ENCODE measurements at regions not wholly inside any gene's neighbourhood (a gene's known extent, or its start where the extent isn't known, plus 50 kb on each side); places are given as distances from the start of the nearest gene placed in this dataset.
"Not testable (repeated sequence)": the region's sequence is repeated elsewhere in the genome, so short reads cannot be mapped to it uniquely, and the experiment has no call there.

DNA sequence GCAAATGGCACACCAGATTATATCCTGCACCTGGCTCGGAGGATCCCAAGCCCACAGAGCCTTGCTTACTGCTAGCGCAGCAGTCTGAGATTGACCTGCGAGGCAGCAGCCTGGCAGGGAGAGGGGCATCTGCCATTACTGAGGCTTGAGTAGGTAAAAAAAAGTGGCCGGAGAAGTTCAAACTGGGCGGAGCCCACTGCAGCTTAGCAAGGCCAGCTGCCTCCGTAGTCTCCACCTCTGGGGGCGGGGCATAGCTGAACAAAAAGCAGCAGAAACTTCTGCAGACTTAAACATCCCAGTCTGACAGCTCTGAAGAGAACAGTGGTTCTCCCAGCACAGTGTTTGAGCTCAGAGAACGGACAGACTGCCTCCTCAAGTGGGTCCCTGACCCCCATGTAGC is 85.4 kb upstream of the TMEM170B start:
- DNase-seq (ENCODE audit: low read depth), result not testable (repeated sequence)

DNA sequence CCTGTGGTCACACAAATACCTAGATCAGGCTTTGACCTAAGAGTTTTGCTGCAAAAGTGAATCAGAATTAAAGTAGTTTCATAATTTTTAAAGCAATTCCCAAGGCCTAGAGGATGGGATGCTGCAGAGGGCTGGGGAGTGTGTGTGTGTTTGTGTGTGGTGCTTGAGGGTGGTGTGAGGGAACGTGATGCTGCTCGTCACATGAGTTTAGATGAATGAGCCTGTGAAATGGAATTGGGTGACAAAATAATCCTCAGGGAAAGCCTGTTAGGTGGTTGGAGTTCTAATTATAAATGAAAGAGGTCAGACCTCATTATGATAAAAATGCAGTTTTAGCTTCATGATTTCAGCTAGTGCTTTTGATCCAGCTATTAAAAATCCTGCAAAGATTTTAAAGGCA is 87.5 kb upstream of the TMEM170B start:
- no peak for DNase-seq (ENCODE audit: low read depth)

DNA sequence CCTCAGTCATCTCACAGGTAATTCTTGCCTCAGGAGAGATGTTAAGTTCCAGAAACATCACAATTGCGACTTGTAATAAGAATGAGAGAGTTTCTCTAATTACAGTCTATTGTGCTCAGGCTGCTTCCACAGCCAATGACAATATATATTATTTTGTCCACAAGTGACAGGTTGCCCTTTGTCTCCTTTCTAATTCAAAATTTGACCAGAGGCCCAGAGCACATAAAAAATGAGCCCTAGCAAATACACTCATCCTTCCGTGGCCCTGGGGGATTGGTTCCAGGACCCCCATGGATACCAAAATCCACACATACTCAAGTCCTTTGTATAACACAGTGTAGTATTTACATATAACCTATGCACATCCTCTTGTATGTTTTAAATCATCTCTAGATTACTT is 88.1 kb upstream of the TMEM170B start:
- DNase-seq (ENCODE audit: low read depth), result no peak

DNA sequence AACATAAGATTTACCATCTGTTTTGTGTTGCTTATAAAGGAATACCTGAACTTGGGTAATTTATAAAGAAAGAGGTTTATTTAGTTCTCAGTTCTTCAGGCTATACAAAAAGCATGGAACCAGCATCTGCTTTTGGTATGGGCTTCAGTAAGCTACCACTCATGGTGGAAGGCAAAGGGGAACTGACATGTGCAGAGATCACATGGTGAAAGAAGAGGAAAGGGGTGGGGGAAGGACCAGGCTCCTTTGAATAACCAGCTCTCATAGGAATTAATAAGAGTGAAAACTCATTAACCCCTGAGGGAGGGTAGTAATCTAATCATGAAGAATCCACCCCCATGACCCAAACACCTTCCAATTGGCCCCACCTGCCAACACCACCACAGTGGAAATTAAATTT is 89.5 kb upstream of the TMEM170B start:
- DNase-seq (ENCODE audit: low read depth), result no peak

DNA sequence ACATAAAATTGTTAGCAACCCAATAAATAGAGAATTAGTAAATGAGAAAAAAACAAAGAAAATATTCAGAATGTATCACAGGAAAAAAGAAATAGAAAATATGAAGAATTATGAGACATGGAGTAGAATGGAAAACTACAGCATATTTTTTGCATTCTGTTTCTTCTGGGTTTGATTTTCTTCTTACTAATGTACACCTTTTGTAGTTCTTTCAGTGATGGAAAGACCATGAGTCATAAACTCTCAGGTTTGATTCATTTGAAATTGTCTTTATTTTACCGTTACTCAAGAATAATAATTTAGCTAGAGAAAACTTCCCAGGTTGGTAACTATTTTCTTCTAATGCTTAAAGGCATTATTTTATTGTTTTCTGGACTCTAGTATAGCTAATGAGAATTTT is 90.3 kb upstream of the TMEM170B start:
- no peak for DNase-seq (ENCODE audit: low read depth)

DNA sequence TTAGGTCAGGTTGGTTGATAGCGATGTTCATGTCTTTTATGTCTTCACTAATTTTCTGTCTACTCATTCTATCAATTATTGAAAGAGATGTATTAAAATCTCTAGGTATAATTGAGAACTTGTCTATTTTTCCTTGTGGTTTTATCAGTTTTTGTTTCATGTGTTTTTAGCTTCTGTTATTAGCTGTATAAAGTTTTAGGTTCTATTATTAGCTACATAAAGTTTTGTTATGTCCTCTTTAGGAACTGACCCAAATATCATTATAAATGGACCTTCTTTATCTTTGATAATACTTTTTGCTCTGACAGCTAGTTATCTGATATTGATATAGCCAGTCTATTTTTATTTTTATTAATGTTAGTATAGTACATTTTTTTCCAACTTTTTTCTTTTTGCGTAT is 92.4 kb upstream of the TMEM170B start:
- DNase-seq (ENCODE audit: low read depth), result no peak

DNA sequence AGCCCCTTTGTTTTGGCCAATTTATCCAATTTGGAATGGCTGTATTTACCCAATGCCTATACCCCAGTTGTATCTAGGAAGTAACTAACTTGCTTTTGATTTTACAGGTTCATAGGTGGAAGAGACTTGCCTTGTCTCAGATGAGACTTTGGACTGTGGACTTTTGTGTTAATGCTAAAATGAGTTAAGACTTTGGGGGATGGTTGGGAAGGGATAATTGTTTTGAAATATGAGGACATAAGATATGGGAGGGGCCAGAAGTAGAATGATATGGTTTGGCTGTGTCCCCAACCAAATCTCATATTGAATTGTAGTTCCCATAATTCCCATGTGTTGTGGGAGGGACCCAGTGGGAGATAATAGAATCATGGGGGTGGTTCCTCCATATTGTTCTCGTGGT is 94.4 kb upstream of the TMEM170B start:
- DNase-seq (ENCODE audit: low read depth), result not testable (repeated sequence)

DNA sequence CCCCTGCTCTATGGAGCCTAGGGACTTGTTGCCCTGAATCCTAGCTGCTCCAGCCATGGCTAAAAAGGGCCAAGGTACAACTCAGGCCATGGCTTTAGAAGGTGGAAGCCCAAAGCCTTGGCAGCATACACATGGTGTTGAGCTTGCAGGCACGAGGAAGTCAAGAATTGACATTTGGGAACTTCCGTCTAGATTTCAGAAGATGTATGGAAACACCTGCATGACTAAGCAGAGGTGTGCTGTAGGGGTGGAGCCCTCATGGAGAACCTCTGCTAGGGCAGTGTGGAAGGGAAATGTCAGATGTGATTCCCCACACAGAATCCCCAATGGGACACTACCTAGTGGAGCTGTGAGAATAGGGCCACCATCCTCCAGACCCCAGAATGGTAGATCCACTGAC is 95.1 kb upstream of the TMEM170B start:
- DNase-seq (ENCODE audit: low read depth), result no peak

DNA sequence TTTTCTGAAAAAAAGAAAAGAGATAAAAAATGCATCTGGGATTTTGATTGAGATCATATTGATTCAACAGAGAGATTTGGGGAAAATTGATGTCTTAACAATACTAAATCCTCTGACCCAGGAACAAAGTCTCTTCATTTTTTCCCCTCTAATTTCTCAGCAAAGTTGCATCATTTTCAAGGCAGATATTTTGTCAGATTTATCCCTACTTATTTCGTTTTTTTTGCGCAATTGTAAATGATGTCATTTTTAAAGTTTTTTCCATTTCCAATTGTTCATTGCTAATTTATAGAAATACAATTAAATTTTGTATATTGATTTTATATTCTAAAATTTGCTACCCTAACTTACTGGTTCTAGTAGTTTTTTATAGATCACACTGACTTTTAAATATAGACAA is 97.7 kb upstream of the TMEM170B start:
- DNase-seq (ENCODE audit: low read depth), result no peak

DNA sequence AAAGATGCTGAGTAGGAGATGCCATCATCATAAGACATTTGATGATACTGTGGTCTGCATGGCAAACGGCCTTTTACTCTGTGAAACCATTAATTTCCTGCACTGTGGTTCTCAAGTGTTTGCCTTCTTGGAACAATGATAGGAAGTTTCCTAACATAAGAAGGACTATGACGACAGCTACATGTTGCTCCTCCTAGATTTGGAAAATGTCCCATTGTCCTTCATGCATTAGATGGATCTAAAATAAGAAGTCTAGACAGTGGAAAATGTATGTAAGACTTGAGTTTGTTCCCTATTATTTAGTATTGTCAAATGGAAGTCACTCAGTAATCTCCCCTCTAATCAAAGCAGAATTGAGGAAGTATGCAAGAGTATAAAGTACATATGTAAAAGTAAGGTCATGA is 98.5 kb upstream of the TMEM170B start:
- no peak for DNase-seq (ENCODE audit: low read depth)

DNA sequence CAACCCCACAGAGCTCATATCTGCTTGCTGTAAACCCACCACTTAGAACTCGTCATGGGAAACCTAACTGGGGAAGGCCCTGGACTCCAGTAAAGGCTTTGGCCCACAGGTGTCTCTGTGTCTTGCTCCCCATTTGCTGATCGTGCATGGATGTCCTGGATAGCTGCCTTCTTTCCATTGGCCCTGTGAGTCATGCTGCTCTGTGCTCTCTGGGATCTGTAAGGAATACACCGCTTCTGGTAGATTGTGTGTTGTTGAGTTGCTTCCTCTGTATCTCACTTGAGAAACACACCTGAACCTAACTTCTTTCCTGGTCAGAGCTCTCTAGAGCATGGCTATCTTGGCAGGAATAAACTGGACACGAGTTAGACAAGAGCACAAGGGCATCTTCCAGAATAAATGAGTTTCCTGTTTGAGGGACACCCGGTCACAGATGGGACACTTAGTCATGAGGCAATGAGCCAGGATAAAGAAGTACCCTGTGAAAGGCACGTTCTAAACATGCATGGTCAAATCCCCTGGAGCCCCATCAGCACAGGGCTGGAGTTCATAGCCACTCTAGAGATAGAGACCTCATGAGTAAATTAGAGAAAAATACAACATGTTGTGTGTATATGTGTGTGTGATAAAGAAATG is 99.6 kb upstream of the TMEM170B start:
- peak; percentile 32 for DNase-seq (ENCODE audit: low read depth)

DNA sequence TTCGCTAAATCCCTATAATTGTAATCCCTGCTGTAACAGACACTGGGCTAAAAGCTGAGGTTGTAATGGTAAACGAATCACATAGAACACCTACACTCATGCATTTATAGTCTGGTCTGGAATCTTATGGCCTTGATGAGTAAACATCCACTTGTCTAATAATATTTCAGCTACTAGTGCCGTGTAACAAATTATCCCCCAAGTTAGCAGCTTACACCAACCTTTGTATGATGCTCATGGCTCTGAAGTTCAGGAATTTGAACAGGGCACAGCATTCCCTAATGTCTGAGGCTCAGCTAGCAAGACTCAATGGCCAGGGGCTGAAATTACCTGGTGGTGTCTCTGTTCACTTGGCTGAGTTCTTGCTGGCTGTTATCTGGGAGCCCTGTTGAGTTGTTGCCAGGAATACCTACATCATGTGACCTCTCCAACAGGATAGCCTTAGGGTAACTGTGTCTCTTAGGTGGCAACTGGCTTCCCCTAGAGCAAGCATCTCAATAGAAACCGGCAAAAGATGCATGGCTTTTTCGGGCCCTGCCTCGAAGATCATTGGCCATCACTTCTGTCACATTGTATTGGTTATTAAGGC is 100.9 kb upstream of the TMEM170B start:
- DNase-seq (ENCODE audit: low read depth), result no peak

DNA sequence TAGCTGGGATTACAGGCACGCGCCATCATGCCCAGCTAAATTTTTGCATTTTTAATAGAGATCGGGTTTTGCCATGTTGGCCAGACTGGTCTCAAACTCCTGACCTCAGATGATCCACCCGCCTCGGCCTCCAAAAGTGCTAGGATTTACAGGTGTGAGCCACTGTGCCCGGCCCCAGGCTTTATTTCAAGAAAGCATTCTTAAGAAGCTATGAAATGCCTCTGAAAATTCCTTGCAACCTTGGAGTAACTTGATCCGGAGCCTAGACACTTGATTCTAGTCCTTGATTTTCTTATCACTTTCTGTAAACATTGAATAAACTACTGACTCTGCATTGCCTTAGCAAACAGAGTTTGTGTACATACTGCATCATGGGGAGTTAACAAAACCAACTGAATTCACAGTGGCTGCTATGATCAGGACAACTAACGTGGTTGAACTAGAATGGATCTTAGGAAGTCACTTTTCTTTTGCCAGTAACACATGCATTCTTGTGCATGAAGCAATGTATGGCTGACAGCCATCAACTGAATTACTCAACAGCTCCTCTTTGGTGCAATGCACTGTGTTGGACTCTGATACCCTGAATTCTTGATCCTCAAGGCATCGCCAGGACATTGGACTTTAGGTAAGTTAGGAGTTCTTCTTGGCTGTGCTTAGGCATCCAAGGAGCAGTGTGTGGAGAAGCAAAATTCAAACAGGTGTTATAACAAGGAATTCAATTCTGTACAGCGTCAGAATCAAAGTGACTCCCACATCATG is 102.8 kb upstream of the TMEM170B start:
- no peak for DNase-seq (ENCODE audit: low read depth)

DNA sequence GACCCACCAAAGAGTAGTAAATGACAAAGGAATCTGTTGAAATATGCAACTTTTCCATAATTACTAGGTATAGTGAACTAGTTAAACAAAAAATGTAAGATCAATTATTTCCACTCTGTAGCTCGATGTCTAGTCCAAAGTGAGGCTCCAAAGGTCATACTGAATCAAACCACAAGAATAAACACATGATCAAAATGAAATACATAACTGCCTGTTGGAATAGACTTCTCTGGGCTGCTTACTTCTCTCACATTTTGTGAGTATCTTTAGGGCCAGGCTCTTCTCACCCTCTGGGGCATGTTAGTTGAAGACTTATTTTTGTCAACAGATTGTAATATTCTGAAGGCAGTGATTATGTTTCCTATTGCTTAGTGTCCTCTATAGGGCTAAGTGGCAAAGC is 103.7 kb upstream of the TMEM170B start:
- no peak for DNase-seq (ENCODE audit: low read depth)

DNA sequence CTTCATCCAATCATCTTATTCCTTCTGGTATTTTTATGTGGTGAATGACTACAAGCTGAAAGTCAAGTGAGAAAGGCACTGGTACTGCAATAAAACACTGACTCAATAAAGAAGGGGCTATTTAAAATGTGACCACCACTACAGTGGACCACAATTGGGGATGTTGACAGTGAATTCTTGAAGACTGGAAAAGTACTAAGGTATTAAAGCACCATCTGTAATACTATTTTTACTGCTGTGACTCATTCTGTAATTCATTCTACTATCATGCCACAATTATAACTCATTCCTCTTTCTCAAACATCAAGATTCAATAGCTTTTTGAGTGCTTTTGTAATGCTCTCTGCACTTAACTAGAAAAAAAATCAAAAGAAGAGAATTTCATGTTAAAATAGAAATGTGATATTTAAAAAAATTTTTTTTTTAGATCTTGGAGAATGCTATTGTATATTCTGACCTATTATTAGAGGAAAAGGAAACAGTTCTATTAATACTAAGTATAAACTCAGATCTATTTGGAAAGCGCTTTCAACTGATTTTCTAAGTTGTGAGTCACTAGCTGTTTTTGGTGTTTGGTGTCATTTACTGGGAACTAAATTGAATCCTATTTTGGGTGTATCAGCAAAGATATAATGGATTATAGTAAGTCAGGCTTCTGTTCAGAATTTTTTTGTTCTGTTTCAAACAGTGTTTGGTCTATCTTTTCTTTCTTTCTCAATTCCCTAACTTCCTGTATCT is 104.7 kb upstream of the TMEM170B start:
- DNase-seq (ENCODE audit: low read depth), result peak; percentile 85

DNA sequence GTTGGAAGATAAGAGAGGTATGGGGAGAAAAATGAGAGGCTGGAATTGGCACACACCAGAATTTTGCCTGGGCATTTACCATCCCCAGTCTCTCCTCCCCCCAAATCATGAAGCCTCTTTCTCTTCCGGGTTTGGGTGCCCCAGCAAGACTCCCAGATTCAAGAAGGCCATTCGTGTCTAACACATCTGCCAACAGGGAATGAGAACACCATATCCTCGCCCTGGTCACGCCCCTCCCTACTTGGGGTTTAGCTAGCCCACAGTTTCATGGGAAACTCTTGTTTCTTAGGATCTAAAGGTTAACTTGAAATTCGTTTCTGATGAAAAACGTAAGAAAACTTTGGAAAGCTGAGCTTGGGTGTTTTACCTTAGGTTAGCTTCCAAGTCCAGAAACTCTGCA is 105.5 kb upstream of the TMEM170B start:
- DNase-seq (ENCODE audit: low read depth), result no peak

DNA sequence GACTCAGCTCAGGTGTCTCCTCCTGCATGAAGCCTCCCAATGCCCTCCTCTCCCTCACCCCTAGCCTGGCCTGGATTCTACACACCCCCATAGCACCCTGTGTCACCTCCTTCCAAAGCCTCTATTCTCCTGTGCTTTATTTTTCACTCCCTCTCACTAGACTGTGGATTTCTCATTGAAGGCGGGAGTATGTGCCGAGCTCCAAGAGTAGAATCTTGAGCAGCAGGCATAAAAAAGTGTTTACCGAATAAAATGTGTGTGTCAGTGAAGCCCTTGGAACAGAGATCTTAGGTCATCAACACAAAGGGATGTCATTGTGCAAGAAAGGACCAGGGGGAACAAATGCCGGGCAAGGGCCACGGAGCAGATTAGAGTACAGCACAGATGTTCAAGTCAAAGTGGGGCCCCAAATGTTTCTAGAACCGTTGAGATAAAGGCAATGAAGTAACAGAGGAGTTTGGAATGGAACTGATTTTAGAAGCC is 106.1 kb upstream of the TMEM170B start:
- no peak for DNase-seq (ENCODE audit: low read depth)

DNA sequence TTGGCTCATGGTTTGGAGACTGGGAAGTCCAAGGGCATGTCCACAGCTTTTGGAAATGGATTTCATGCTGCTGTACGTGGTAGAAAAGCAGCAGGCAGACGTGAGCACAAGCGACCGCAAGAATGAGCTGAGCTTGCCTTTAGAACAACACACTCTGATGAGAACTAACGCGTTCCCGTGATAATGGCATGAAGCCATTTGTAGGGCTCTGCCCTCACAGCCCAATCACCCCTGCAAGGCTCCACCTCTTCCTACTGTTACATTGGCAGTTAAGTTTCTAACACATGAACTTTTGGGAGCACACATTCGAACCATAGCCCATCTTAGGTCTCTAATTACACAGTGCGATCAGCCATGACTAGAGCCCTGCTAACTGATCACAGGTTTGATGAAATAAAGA is 107.5 kb upstream of the TMEM170B start:
- DNase-seq (ENCODE audit: low read depth), result peak; percentile 39

DNA sequence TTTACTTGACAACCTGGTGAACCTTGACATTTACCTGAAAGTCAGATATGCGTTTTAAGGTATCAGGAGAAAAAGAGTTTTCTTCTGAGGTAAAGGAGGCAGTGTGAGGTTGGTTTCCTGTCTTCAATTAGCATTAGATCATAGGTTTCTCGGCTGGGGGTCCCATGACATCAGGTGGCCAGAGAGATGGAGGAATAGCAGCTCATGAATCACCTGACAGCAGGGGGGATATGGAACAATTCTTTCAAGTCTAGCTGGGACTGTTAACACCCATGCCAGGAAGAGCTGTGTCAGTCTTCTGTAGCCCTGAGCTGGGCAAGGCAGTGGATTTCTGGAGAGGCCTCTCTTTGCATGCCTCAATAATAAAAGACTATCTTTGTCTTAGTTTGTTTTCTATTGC is 108.0 kb upstream of the TMEM170B start:
- DNase-seq (ENCODE audit: low read depth), result peak; percentile 71

DNA sequence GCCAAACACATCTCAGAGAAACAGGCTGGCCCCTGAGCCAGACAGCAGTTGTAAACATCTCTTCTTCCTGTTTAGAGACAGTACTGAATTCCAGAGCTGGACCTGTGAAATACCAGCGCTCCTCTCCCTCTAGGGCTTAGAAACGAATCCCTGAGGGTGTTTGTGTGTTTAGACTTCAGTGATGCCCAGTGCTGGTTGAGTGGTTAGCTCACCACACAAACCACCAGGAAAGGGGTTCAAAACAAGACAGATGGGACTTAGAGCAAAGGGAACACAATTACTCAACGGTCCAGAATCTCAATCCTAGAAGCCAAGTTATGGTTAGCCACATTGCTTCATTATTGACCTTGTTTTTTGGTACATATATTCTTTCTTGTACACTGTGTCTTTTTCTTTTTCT is 108.7 kb upstream of the TMEM170B start:
- peak; percentile 54 for DNase-seq (ENCODE audit: low read depth)

DNA sequence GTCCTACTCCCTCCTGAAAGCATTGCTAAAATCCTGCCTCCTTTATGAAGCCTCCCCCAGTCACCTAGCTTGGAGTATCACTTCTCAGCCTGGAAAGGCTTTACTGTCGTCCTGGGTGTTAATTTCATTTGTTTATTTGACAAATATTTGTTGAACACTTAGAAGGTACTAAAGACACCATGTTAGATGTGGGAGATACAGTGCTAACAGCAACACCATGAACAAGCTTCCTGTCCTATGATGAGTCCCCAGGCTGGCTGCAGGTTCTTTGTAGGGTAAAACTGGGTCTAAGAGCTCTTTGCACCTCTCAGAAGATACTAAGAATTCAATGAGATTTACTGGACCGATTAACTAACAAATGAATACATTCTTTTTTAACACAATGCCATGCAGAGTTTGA is 109.2 kb upstream of the TMEM170B start:
- no peak for DNase-seq (ENCODE audit: low read depth)

DNA sequence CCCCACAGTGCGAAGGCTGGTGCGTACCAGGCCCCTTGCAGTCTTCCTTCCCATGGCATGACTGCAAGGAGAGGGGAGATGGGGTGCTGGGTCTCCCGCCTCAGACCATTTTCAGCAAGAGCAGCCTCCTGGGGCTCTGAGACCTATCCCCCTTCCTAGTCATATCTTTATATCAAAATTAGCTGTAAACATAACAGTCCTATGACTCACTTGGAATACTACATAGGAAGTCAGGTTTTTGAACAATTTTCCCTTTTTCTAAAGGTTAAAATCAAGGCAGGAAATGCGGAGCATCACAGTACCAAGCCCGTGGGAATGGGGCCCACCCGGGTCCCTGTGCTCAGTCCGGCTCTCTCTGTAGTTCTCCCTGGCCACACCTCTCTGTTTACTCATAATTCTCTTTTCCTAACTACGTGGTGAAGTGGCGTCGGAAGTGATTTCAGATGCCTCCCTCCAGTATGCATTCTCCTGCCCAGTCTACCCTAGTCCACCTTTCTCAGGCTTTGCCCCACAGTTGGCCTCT is 109.8 kb upstream of the TMEM170B start:
- peak; percentile 35 for DNase-seq (ENCODE audit: low read depth)

Measured in HT1080 (cell line).